WTC11 (cell line): ENCODE measurements at regions not wholly inside any gene's neighbourhood (a gene's known extent, or its start where the extent isn't known, plus 50 kb on each side); places are given as distances from the start of the nearest gene placed in this dataset.

Experiments
- ATAC-seq: fragments of 200-7000 bp; cut with Tn5 transposase; 2 replicates; pipeline ENCODE4 v1.10.0; 2021; ENCODE audit warnings: mild to moderate bottlenecking, moderate library complexity
- CTCF ChIA-PET: fragments of 300-600 bp; sonication (Branson Sonifier 250); formaldehyde crosslinking; loops from one replicate; lab custom pipeline; 2021; ENCODE audit warnings: antibody characterized with exemption; lab: Charles Lee
- POLR2A ChIA-PET: fragments of 350-600 bp; sonication (Branson Sonifier 250); formaldehyde crosslinking; loops from one replicate; lab custom pipeline; 2021; ENCODE audit warnings: antibody characterized with exemption; lab: Charles Lee
- DNase-seq: peaks from one replicate; pipeline ENCODE4 v3.0.0; 2021; ENCODE audit warnings: low spot score
- H3K27ac Mint-ChIP-seq: 2 replicates; pipeline ENCODE4 v1.8.0; 2021; ENCODE audit warnings: mixed read lengths
- H3K27me3 Mint-ChIP-seq: 2 replicates; pipeline ENCODE4 v1.8.0; 2021; ENCODE audit warnings: low read depth, mild to moderate bottlenecking, moderate library complexity, mixed read lengths
- H3K36me3 Mint-ChIP-seq: 2 replicates; pipeline ENCODE4 v1.8.0; 2021; ENCODE audit warnings: mixed read lengths
- H3K4me1 Mint-ChIP-seq: 2 replicates; pipeline ENCODE4 v1.8.0; 2022; ENCODE audit warnings: mixed read lengths
- H3K4me3 Mint-ChIP-seq: 2 replicates; pipeline ENCODE4 v1.8.0; 2021; ENCODE audit warnings: mild to moderate bottlenecking, moderate library complexity, mixed read lengths
- H3K9me3 Mint-ChIP-seq: 2 replicates; pipeline ENCODE4 v1.8.0; 2021; ENCODE audit warnings: mixed read lengths
- CTCF ChIP-seq: fragments of 200-600 bp; IDR thresholded peaks from 2 replicates; pipeline ENCODE4 v1.8.0; 2022; ENCODE audit warnings: antibody characterized with exemption
- FOXJ3 ChIP-seq: sonication (generic); formaldehyde crosslinking; IDR thresholded peaks from 2 replicates; pipeline ENCODE4 v1.9.0; 2021; ENCODE audit warnings: missing genetic modification reagents, mild to moderate bottlenecking, borderline replicate concordance
- FOXK1 ChIP-seq: sonication (generic); formaldehyde crosslinking; IDR thresholded peaks from 2 replicates; pipeline ENCODE4 v1.8.0; 2022; ENCODE audit warnings: mild to moderate bottlenecking, moderate library complexity, missing genetic modification reagents
- FOXP1 ChIP-seq: sonication (generic); formaldehyde crosslinking; IDR thresholded peaks from 2 replicates; pipeline ENCODE4 v1.8.0; 2022; ENCODE audit warnings: missing genetic modification reagents, mild to moderate bottlenecking, moderate library complexity, borderline replicate concordance
- HMGA2 ChIP-seq: fragments of 250-450 bp; sonication (Bioruptor Pico); IDR thresholded peaks from 2 replicates; pipeline ENCODE4 v1.4.0; 2021; ENCODE audit warnings: mild to moderate bottlenecking, moderate library complexity
- NFYB ChIP-seq: sonication (generic); formaldehyde crosslinking; conservative IDR thresholded peaks from 2 replicates; pipeline ENCODE4 v1.8.0; 2022; ENCODE audit warnings: low read depth, missing genetic modification reagents
- SMAD4 ChIP-seq: sonication (generic); formaldehyde crosslinking; IDR thresholded peaks from 2 replicates; pipeline ENCODE4 v1.8.0; 2022; ENCODE audit warnings: mild to moderate bottlenecking, missing genetic modification reagents
- TEAD1 ChIP-seq: sonication (generic); formaldehyde crosslinking; IDR thresholded peaks from 2 replicates; pipeline ENCODE4 v1.8.0; 2022; ENCODE audit warnings: mild to moderate bottlenecking, missing genetic modification reagents
- ZMAT4 ChIP-seq: fragments of 250-450 bp; sonication (Bioruptor Pico); IDR thresholded peaks from 2 replicates; pipeline ENCODE4 v1.9.0; 2021; ENCODE audit warnings: mild to moderate bottlenecking
- ZNF219 ChIP-seq: sonication (generic); formaldehyde crosslinking; IDR thresholded peaks from 2 replicates; pipeline ENCODE4 v1.8.0; 2023; ENCODE audit warnings: missing genetic modification reagents, mild to moderate bottlenecking, borderline replicate concordance
- ZNF232 ChIP-seq: sonication (generic); formaldehyde crosslinking; IDR thresholded peaks from 2 replicates; pipeline ENCODE4 v1.8.0; 2022; ENCODE audit warnings: mild to moderate bottlenecking, missing genetic modification reagents
- TF ChIP-seq, protein P1 (sequence below): sonication (generic); formaldehyde crosslinking; IDR thresholded peaks from 2 replicates; pipeline ENCODE4 v1.8.1; 2023; ENCODE audit warnings: mild to moderate bottlenecking, missing genetic modification reagents
- TF ChIP-seq, protein P2 (sequence below): sonication (generic); formaldehyde crosslinking; IDR thresholded peaks from 2 replicates; pipeline ENCODE4 v1.8.0; 2023; ENCODE audit warnings: missing genetic modification reagents, mild to moderate bottlenecking, borderline replicate concordance
- TF ChIP-seq, protein P3 (sequence below): sonication (generic); formaldehyde crosslinking; IDR thresholded peaks from 2 replicates; pipeline ENCODE4 v1.8.1; 2023; ENCODE audit warnings: mild to moderate bottlenecking, moderate library complexity, missing genetic modification reagents
- TF ChIP-seq, protein P4 (sequence below): sonication (generic); formaldehyde crosslinking; IDR thresholded peaks from 2 replicates; pipeline ENCODE4 v1.8.0; 2023; ENCODE audit warnings: mild to moderate bottlenecking, missing genetic modification reagents
- TF ChIP-seq, protein P5 (sequence below): fragments of 250-450 bp; sonication (Bioruptor Pico); conservative IDR thresholded peaks from 2 replicates; pipeline ENCODE4 v1.9.0; 2021; ENCODE audit warnings: mild to moderate bottlenecking
- TF ChIP-seq, protein P6 (sequence below): sonication (generic); formaldehyde crosslinking; IDR thresholded peaks from 2 replicates; pipeline ENCODE4 v1.8.1; 2023; ENCODE audit warnings: mild to moderate bottlenecking, missing genetic modification reagents

DNA sequence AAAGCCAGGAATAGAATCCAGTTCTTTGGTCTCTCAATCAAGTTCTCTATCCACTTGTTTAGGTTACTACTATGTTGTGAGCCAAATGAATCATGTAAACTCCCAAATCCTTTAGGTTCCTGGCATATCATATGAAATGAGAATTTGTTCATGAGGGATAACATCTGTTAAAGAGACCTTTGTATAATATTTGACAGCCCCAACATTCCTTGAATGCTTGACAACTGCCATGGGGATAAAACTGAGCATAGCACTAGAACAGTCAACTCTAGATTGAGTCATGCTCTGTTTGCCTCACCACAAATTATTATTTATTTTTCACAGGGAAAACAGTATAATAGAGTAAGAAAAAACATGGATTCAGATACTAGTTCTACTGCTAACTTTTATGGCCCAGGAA is 93.3 kb downstream of the NAA11 start (continued):
- TF ChIP-seq, protein P1, sequence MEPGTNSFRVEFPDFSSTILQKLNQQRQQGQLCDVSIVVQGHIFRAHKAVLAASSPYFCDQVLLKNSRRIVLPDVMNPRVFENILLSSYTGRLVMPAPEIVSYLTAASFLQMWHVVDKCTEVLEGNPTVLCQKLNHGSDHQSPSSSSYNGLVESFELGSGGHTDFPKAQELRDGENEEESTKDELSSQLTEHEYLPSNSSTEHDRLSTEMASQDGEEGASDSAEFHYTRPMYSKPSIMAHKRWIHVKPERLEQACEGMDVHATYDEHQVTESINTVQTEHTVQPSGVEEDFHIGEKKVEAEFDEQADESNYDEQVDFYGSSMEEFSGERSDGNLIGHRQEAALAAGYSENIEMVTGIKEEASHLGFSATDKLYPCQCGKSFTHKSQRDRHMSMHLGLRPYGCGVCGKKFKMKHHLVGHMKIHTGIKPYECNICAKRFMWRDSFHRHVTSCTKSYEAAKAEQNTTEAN (CRISPR knock-in tag), result no peak
- TF ChIP-seq TEAD1, result no peak
- TF ChIP-seq, protein P2, sequence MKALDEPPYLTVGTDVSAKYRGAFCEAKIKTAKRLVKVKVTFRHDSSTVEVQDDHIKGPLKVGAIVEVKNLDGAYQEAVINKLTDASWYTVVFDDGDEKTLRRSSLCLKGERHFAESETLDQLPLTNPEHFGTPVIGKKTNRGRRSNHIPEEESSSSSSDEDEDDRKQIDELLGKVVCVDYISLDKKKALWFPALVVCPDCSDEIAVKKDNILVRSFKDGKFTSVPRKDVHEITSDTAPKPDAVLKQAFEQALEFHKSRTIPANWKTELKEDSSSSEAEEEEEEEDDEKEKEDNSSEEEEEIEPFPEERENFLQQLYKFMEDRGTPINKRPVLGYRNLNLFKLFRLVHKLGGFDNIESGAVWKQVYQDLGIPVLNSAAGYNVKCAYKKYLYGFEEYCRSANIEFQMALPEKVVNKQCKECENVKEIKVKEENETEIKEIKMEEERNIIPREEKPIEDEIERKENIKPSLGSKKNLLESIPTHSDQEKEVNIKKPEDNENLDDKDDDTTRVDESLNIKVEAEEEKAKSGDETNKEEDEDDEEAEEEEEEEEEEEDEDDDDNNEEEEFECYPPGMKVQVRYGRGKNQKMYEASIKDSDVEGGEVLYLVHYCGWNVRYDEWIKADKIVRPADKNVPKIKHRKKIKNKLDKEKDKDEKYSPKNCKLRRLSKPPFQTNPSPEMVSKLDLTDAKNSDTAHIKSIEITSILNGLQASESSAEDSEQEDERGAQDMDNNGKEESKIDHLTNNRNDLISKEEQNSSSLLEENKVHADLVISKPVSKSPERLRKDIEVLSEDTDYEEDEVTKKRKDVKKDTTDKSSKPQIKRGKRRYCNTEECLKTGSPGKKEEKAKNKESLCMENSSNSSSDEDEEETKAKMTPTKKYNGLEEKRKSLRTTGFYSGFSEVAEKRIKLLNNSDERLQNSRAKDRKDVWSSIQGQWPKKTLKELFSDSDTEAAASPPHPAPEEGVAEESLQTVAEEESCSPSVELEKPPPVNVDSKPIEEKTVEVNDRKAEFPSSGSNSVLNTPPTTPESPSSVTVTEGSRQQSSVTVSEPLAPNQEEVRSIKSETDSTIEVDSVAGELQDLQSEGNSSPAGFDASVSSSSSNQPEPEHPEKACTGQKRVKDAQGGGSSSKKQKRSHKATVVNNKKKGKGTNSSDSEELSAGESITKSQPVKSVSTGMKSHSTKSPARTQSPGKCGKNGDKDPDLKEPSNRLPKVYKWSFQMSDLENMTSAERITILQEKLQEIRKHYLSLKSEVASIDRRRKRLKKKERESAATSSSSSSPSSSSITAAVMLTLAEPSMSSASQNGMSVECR (CRISPR knock-in tag), result no peak
- TF ChIP-seq NFYB (CRISPR knock-in tag), result no peak
- TF ChIP-seq HMGA2 (CRISPR knock-in tag), result no peak
- no peak for TF ChIP-seq FOXK1 (CRISPR knock-in tag)
- TF ChIP-seq ZMAT4, result no peak
- TF ChIP-seq, protein P3, sequence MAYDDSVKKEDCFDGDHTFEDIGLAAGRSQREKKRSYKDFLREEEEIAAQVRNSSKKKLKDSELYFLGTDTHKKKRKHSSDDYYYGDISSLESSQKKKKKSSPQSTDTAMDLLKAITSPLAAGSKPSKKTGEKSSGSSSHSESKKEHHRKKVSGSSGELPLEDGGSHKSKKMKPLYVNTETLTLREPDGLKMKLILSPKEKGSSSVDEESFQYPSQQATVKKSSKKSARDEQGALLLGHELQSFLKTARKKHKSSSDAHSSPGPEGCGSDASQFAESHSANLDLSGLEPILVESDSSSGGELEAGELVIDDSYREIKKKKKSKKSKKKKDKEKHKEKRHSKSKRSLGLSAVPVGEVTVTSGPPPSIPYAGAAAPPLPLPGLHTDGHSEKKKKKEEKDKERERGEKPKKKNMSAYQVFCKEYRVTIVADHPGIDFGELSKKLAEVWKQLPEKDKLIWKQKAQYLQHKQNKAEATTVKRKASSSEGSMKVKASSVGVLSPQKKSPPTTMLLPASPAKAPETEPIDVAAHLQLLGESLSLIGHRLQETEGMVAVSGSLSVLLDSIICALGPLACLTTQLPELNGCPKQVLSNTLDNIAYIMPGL (CRISPR knock-in tag), result no peak
- TF ChIP-seq ZNF232 (CRISPR knock-in tag), result no peak

- Mint-ChIP-seq H3K27ac (no peak overlapping the region), H3K36me3 (no peaks in the 10 kb centered on the region), H3K4me1 (peaks cover 8% of the 10 kb centered on the region), H3K4me3 (no peak overlapping the region), H3K9me3 (peaks cover 15% of the 10 kb centered on the region), H3K27me3 (no peaks in the 10 kb centered on the region)
- ATAC-seq (no peak), DNase-seq (no peak)
- ChIA-PET POLR2A (no interaction called here), CTCF (no interaction called here)
- TF ChIP-seq ZMAT4, result no peak
- no peak for TF ChIP-seq SMAD4 (CRISPR knock-in tag)
- TF ChIP-seq, protein P4, sequence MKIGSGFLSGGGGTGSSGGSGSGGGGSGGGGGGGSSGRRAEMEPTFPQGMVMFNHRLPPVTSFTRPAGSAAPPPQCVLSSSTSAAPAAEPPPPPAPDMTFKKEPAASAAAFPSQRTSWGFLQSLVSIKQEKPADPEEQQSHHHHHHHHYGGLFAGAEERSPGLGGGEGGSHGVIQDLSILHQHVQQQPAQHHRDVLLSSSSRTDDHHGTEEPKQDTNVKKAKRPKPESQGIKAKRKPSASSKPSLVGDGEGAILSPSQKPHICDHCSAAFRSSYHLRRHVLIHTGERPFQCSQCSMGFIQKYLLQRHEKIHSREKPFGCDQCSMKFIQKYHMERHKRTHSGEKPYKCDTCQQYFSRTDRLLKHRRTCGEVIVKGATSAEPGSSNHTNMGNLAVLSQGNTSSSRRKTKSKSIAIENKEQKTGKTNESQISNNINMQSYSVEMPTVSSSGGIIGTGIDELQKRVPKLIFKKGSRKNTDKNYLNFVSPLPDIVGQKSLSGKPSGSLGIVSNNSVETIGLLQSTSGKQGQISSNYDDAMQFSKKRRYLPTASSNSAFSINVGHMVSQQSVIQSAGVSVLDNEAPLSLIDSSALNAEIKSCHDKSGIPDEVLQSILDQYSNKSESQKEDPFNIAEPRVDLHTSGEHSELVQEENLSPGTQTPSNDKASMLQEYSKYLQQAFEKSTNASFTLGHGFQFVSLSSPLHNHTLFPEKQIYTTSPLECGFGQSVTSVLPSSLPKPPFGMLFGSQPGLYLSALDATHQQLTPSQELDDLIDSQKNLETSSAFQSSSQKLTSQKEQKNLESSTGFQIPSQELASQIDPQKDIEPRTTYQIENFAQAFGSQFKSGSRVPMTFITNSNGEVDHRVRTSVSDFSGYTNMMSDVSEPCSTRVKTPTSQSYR (CRISPR knock-in tag), result no peak
- TF ChIP-seq CTCF, result no peak
- TF ChIP-seq, protein P5, sequence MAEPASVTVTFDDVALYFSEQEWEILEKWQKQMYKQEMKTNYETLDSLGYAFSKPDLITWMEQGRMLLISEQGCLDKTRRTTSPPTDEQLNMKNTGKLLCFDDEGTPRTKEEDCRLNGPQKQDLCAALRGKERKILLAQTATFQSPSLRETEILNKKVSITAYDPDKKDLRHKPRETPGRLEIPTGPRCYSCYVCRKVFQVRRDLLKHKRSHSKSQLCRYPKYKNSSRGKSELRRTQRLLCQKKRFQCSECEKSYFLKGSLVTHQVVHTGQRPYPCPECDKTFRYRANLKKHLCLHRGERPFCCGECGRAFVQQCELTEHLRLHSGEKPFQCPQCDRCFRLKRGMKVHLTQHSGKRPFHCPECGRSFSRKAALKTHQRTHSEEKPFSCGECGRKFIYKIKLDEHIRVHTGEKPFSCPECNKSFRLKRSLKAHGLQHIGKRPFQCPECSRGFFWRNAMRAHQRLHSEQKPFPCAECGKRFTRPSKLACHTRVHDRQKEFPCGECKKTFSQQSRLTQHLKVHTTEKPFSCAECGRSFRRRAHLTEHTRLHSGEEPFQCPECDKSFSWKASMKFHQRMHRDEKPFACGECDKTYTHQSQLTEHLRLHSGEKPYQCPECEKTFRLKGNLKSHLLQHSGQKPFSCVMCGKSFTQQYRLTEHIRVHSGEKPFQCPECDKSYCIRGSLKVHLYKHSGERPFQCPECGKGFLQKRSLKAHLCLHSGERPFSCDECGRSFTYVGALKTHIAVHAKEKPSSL, result no peak
- TF ChIP-seq FOXP1 (CRISPR knock-in tag), result no peak
- no peak for TF ChIP-seq ZNF219 (CRISPR knock-in tag)
- TF ChIP-seq FOXJ3 (CRISPR knock-in tag), result no peak
- TF ChIP-seq, protein P6, sequence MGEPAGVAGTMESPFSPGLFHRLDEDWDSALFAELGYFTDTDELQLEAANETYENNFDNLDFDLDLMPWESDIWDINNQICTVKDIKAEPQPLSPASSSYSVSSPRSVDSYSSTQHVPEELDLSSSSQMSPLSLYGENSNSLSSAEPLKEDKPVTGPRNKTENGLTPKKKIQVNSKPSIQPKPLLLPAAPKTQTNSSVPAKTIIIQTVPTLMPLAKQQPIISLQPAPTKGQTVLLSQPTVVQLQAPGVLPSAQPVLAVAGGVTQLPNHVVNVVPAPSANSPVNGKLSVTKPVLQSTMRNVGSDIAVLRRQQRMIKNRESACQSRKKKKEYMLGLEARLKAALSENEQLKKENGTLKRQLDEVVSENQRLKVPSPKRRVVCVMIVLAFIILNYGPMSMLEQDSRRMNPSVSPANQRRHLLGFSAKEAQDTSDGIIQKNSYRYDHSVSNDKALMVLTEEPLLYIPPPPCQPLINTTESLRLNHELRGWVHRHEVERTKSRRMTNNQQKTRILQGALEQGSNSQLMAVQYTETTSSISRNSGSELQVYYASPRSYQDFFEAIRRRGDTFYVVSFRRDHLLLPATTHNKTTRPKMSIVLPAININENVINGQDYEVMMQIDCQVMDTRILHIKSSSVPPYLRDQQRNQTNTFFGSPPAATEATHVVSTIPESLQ, result no peak
Measured at GRCh38 chr4:79227860-79228259, 98.0 kb downstream of the NAA11 start.
